SK-N-MC (cell line): ENCODE measurements at regions not wholly inside any gene's neighbourhood (a gene's known extent, or its start where the extent isn't known, plus 50 kb on each side); places are given as distances from the start of the nearest gene placed in this dataset.

Experiments used
- EZH2 ChIP-seq: fragments of 200-600 bp; sonication (generic); IDR thresholded peaks from one replicate; pipeline ENCODE4 v1.6.1; 2017; ENCODE audit warnings: antibody characterized with exemption
- FOXP2 ChIP-seq: optimal IDR thresholded peaks from 2 replicates; pipeline ENCODE3; 2011; ENCODE audit warnings: mild to moderate bottlenecking, moderate library complexity; ENCODE audit not compliant: insufficient read depth; ENCODE audit errors: extremely low read length, control extremely low read depth
- POLR2AphosphoS5 ChIP-seq: IDR thresholded peaks from 2 replicates; pipeline ENCODE4 v1.6.1; 2012; ENCODE audit warnings: mild to moderate bottlenecking, low read depth, low read length, borderline replicate concordance

DNA sequence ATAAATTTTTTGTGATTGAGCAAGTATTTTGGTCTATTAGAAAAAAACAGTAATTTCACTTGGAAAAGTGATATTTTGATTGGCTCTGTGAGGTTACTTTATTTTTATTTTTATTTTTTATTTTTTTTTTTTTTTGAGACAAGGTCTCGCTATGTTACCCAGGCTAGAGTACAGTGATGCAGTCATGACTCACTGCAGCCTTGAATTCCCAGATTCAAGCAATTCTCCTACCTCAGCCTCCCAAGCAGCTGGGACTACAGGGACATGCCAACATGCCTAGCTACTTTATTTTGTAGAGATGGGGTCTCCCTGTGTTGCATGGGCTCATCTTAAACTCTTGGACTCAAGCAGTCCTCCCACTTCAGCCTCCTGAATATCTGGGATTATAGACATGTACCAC lies 60.9 kb upstream of the MGAT5 start:
- TF ChIP-seq POLR2AphosphoS5 (no peak), EZH2 (no peak), FOXP2 (no peak)
